OCI-LY1 (cell line): ENCODE measurements at regions not wholly inside any gene's neighbourhood (a gene's known extent, or its start where the extent isn't known, plus 50 kb on each side); places are given as distances from the start of the nearest gene placed in this dataset.

Experiments used
- H2AFZ ChIP-seq: fragments of 200-600 bp; sonication (generic), shearing (Covaris generic); 2 replicates; pipeline ENCODE4 v1.6.0; 2014; ENCODE audit warnings: antibody characterized with exemption, mild to moderate bottlenecking, low read length
- H3F3A ChIP-seq: fragments of 200-600 bp; sonication (generic), shearing (Covaris generic); 2 replicates; pipeline ENCODE4 v1.6.0; 2014; ENCODE audit warnings: mild to moderate bottlenecking, antibody characterized with exemption, low read length, moderate library complexity; ENCODE audit not compliant: insufficient read depth
- H3K27ac ChIP-seq: fragments of 200-600 bp; sonication (generic); 2 replicates; pipeline ENCODE4 v1.5.1; 2014; ENCODE audit warnings: low read length, mixed run types, mild to moderate bottlenecking, low read depth; ENCODE audit not compliant: poor library complexity, severe bottlenecking
- H3K27me3 ChIP-seq: fragments of 200-600 bp; sonication (generic); 2 replicates; pipeline ENCODE4 v1.6.0; 2014; ENCODE audit warnings: antibody characterized with exemption, mild to moderate bottlenecking, low read length, moderate library complexity; ENCODE audit not compliant: insufficient read depth
- H3K36me3 ChIP-seq: fragments of 200-600 bp; sonication (generic); 2 replicates; pipeline ENCODE4 v1.6.1; 2014; ENCODE audit warnings: mild to moderate bottlenecking, antibody characterized with exemption, low read length, moderate library complexity, mixed read lengths; ENCODE audit not compliant: insufficient read depth
- H3K4me1 ChIP-seq: fragments of 200-600 bp; sonication (generic); 2 replicates; pipeline ENCODE4 v1.5.1; 2014; ENCODE audit warnings: mild to moderate bottlenecking, low read length, moderate library complexity; ENCODE audit not compliant: insufficient read depth, severe bottlenecking
- H3K4me2 ChIP-seq: fragments of 200-600 bp; sonication (generic), shearing (Covaris generic); 2 replicates; pipeline ENCODE4 v1.6.1; 2014; ENCODE audit warnings: low read length
- H3K4me3 ChIP-seq: fragments of 200-600 bp; sonication (generic); 2 replicates; pipeline ENCODE4 v1.5.1; 2014; ENCODE audit warnings: low read length, low read depth, mild to moderate bottlenecking, mixed read lengths; ENCODE audit not compliant: poor library complexity, severe bottlenecking
- H3K79me2 ChIP-seq: fragments of 200-600 bp; shearing (Covaris generic); 2 replicates; pipeline ENCODE4 v1.6.1; 2016; ENCODE audit warnings: mixed run types, low read length, mixed read lengths; ENCODE audit not compliant: insufficient read depth
- H3K9ac ChIP-seq: fragments of 200-600 bp; sonication (generic), shearing (Covaris generic); 2 replicates; pipeline ENCODE4 v1.6.1; 2014; ENCODE audit warnings: mild to moderate bottlenecking, low read length, mixed read lengths
- H3K9me2 ChIP-seq: fragments of 200-600 bp; sonication (generic), shearing (Covaris generic); 2 replicates; pipeline ENCODE4 v1.6.1; 2014; ENCODE audit warnings: low read depth, mild to moderate bottlenecking, low read length, mixed read lengths
- H3K9me3 ChIP-seq: fragments of 200-600 bp; shearing (Covaris generic); 2 replicates; pipeline ENCODE4 v1.6.1; 2014; ENCODE audit warnings: low read length, mixed read lengths
- H4K20me1 ChIP-seq: fragments of 200-600 bp; sonication (generic), shearing (Covaris generic); 2 replicates; pipeline ENCODE4 v1.6.0; 2016; ENCODE audit warnings: mild to moderate bottlenecking, low read length; ENCODE audit not compliant: insufficient read depth
- CTCF ChIP-seq: fragments of 200-600 bp; sonication (generic), shearing (Covaris generic); IDR thresholded peaks from 2 replicates; pipeline ENCODE4 v1.5.1; 2017; ENCODE audit warnings: mild to moderate bottlenecking, antibody characterized with exemption, low read length, moderate library complexity, mixed read lengths
- EZH2 ChIP-seq: fragments of 200-600 bp; sonication (generic), shearing (Covaris generic); IDR thresholded peaks from 2 replicates; pipeline ENCODE4 v1.8.0; 2017; ENCODE audit warnings: borderline replicate concordance, mixed run types, mild to moderate bottlenecking, antibody characterized with exemption, low read length, moderate library complexity, mixed read lengths

GRCh38 chr9:101912698-101913097 lies 174.3 kb upstream of the GRIN3A start:
- no peak overlapping the region for H3K4me3 ChIP-seq
- no peak overlapping the region for H3K9ac ChIP-seq
- no peaks in the 10 kb centered on the region for H3K36me3 ChIP-seq
- TF ChIP-seq CTCF, result no peak
- no peak for TF ChIP-seq EZH2
- H3K27me3 ChIP-seq, result no peaks in the 10 kb centered on the region
- H3K9me3 ChIP-seq, result no peaks in the 10 kb centered on the region
- no peaks in the 10 kb centered on the region for H3K4me1 ChIP-seq
- H4K20me1 ChIP-seq, result no peaks in the 10 kb centered on the region
- H3K4me2 ChIP-seq, result no peak overlapping the region
- no peaks in the 10 kb centered on the region for H3F3A ChIP-seq
- no peak overlapping the region for H3K27ac ChIP-seq
- H3K9me2 ChIP-seq, result no peaks in the 10 kb centered on the region
- H2AFZ ChIP-seq, result no peak overlapping the region
- no peaks in the 10 kb centered on the region for H3K79me2 ChIP-seq

GRCh38 chr9:101907466-101907865 lies 169.0 kb upstream of the GRIN3A start:
- Histone ChIP-seq H3K9ac (no peak overlapping the region), H3K4me2 (no peak overlapping the region), H3K27me3 (no peaks in the 10 kb centered on the region), H4K20me1 (no peaks in the 10 kb centered on the region), H3K36me3 (no peaks in the 10 kb centered on the region), H3K4me3 (no peak overlapping the region), H3F3A (no peaks in the 10 kb centered on the region), H3K27ac (no peak overlapping the region), H2AFZ (no peak overlapping the region), H3K9me3 (no peaks in the 10 kb centered on the region), H3K9me2 (no peaks in the 10 kb centered on the region), H3K4me1 (no peaks in the 10 kb centered on the region), H3K79me2 (no peaks in the 10 kb centered on the region)
- TF ChIP-seq CTCF, result no peak
- TF ChIP-seq EZH2, result no peak

GRCh38 chr9:101904845-101905244 lies 166.4 kb upstream of the GRIN3A start:
- Histone ChIP-seq H3K9me2 (no peaks in the 10 kb centered on the region), H3K4me1 (no peaks in the 10 kb centered on the region), H3K4me2 (no peak overlapping the region), H4K20me1 (no peaks in the 10 kb centered on the region), H3F3A (no peaks in the 10 kb centered on the region), H3K27ac (no peak overlapping the region), H2AFZ (no peak overlapping the region), H3K9ac (no peak overlapping the region), H3K36me3 (no peaks in the 10 kb centered on the region), H3K79me2 (no peaks in the 10 kb centered on the region), H3K9me3 (no peaks in the 10 kb centered on the region), H3K4me3 (no peak overlapping the region), H3K27me3 (no peaks in the 10 kb centered on the region)
- TF ChIP-seq CTCF, result no peak
- TF ChIP-seq EZH2, result no peak
